ENCODE measurements at regions not wholly inside any gene's neighbourhood (a gene's known extent, or its start where the extent isn't known, plus 50 kb on each side); places are given as distances from the start of the nearest gene placed in this dataset.
A peak's percentile ranks its signal among the peaks of the same experiment; 100 is the strongest.

GRCh38 chr10:94276140-94276539 is 86.6 kb downstream of the NOC3L start:
- Histone ChIP-seq H2AFZ (ENCODE audit: low read length) (no peak overlapping the region), H3K27me3 (replicated peaks; ENCODE audit: insufficient read depth, low read length) (no peaks in the 10 kb centered on the region), H3F3A (ENCODE audit: insufficient read depth, low read length) (no peaks in the 10 kb centered on the region), H3K4me1 (ENCODE audit: low read length) (no peaks in the 10 kb centered on the region), H3K9me2 (replicated peaks; ENCODE audit: insufficient read depth, low read length) (no peaks in the 10 kb centered on the region), H3K9me3 (replicated peaks; ENCODE audit: insufficient read depth, low read length) (no peaks in the 10 kb centered on the region), H3K27ac (ENCODE audit: low read length) (no peak overlapping the region), H4K20me1 (ENCODE audit: insufficient read depth, low read length) (no peaks in the 10 kb centered on the region), H3K4me2 (ENCODE audit: low read depth, low read length) (no peak overlapping the region), H3K4me3 (ENCODE audit: low read length) (no peak overlapping the region), H3K79me2 (ENCODE audit: low read length) (no peaks in the 10 kb centered on the region), H3K9ac (ENCODE audit: low read length) (no peak overlapping the region), H3K36me3 (replicated peaks; ENCODE audit: insufficient read depth, low read length) (no peaks in the 10 kb centered on the region)
- DNase-seq = no peak
- no peak for TF ChIP-seq CTCF (IDR thresholded peaks at IDR 0.05; ENCODE audit: low read length)
- TF ChIP-seq EZH2 (optimal IDR thresholded peaks at IDR 0.05; ENCODE audit: low read depth, low read length) = no peak
- TF ChIP-seq EZH2phosphoT487 (IDR thresholded peaks at IDR 0.05; ENCODE audit: low read length) = no peak

- Histone ChIP-seq H3K36me3 (replicated peaks; ENCODE audit: insufficient read depth, low read length) (no peaks in the 10 kb centered on the region), H4K20me1 (ENCODE audit: insufficient read depth, low read length) (no peaks in the 10 kb centered on the region), H3F3A (ENCODE audit: insufficient read depth, low read length) (no peaks in the 10 kb centered on the region), H3K4me2 (ENCODE audit: low read depth, low read length) (no peak overlapping the region), H3K9me3 (replicated peaks; ENCODE audit: insufficient read depth, low read length) (no peaks in the 10 kb centered on the region), H3K9me2 (replicated peaks; ENCODE audit: insufficient read depth, low read length) (no peaks in the 10 kb centered on the region), H2AFZ (ENCODE audit: low read length) (no peak overlapping the region), H3K79me2 (ENCODE audit: low read length) (no peaks in the 10 kb centered on the region), H3K4me3 (ENCODE audit: low read length) (no peak overlapping the region), H3K4me1 (ENCODE audit: low read length) (no peaks in the 10 kb centered on the region), H3K27ac (ENCODE audit: low read length) (no peak overlapping the region), H3K9ac (ENCODE audit: low read length) (no peak overlapping the region), H3K27me3 (replicated peaks; ENCODE audit: insufficient read depth, low read length) (no peaks in the 10 kb centered on the region)
- no peak for TF ChIP-seq EZH2phosphoT487 (IDR thresholded peaks at IDR 0.05; ENCODE audit: low read length)
- TF ChIP-seq EZH2 (optimal IDR thresholded peaks at IDR 0.05; ENCODE audit: low read depth, low read length) = no peak
- no peak for TF ChIP-seq CTCF (IDR thresholded peaks at IDR 0.05; ENCODE audit: low read length)
- DNase-seq = no peak
These were observed 85.3 kb downstream of the NOC3L start for GRCh38 chr10:94277450-94277849.

- TF ChIP-seq EZH2 (optimal IDR thresholded peaks at IDR 0.05; ENCODE audit: low read depth, low read length) = no peak
- no peak for TF ChIP-seq EZH2phosphoT487 (IDR thresholded peaks at IDR 0.05; ENCODE audit: low read length)
- TF ChIP-seq CTCF (IDR thresholded peaks at IDR 0.05; ENCODE audit: low read length) = peak; percentile 92
- Histone ChIP-seq H3K9ac (ENCODE audit: low read length) (no peak overlapping the region), H2AFZ (ENCODE audit: low read length) (no peak overlapping the region), H3K4me1 (ENCODE audit: low read length) (no peaks in the 10 kb centered on the region), H3K27me3 (replicated peaks; ENCODE audit: insufficient read depth, low read length) (no peaks in the 10 kb centered on the region), H3K4me3 (ENCODE audit: low read length) (no peak overlapping the region), H3K4me2 (ENCODE audit: low read depth, low read length) (no peak overlapping the region), H4K20me1 (ENCODE audit: insufficient read depth, low read length) (no peaks in the 10 kb centered on the region), H3K79me2 (ENCODE audit: low read length) (no peaks in the 10 kb centered on the region), H3K9me3 (replicated peaks; ENCODE audit: insufficient read depth, low read length) (no peaks in the 10 kb centered on the region), H3K27ac (ENCODE audit: low read length) (no peak overlapping the region), H3K9me2 (replicated peaks; ENCODE audit: insufficient read depth, low read length) (no peaks in the 10 kb centered on the region), H3K36me3 (replicated peaks; ENCODE audit: insufficient read depth, low read length) (no peaks in the 10 kb centered on the region), H3F3A (ENCODE audit: insufficient read depth, low read length) (no peaks in the 10 kb centered on the region)
- peak; percentile 57 for DNase-seq
These were observed 82.7 kb downstream of the NOC3L start for GRCh38 chr10:94279835-94280709.
